Inferior parietal cortex (tissue), 1 donor: ENCODE measurements at regions not wholly inside any gene's neighbourhood (a gene's known extent, or its start where the extent isn't known, plus 50 kb on each side); places are given as distances from the start of the nearest gene placed in this dataset.
A peak's percentile ranks its signal among the peaks of the same experiment; 100 is the strongest.
"Not testable (repeated sequence)": the region's sequence is repeated elsewhere in the genome, so short reads cannot be mapped to it uniquely, and the experiment has no call there.

ENCODE experiments used
- DNase-seq: peaks from one replicate; pipeline ENCODE4 v3.0.0-alpha.2; 2016; ENCODE audit errors: extremely low spot score

DNA sequence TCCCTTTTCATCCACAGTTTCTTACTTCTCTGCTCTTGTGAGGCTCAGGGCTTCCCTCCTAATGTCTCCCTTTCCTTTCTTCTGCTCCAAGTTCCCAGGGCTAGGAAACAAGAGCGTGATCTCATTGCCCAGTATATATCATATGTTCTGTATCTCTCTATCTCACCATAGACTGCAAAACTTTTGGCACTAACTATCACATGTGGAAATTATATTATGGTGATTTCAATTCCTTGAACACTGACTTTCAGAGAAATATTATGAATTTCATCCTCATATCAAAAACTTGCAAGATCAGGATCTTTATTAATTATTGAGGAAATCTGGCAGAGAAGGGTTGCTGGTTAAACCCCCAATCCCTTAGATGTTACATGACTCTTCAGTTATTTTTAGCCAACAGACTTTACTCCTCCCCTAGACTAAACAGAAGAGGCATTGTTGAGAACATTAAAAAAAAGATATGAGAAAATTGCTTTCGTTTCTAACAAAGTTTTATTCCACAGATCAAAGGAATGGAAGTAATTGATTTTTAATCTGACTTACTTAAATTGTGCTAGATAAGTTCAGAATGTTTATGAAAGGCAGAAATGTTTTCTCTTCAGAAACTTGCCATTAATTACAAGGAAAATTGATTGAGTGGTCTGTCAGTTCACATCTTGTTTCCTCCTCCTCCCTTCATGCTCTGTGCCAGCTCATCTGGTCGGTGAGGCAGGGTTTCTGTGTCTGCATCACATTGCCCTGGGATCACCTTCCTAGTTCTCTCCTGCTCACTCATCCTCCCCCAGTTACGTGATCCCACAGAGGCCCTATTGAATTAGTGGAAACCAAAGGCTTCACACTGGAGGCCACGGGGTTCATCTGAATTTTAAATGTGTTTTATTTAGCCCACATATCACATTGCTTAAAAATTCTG, 378.5 kb downstream of the LMO7 start:
- DNase-seq = peak; percentile 20

DNA sequence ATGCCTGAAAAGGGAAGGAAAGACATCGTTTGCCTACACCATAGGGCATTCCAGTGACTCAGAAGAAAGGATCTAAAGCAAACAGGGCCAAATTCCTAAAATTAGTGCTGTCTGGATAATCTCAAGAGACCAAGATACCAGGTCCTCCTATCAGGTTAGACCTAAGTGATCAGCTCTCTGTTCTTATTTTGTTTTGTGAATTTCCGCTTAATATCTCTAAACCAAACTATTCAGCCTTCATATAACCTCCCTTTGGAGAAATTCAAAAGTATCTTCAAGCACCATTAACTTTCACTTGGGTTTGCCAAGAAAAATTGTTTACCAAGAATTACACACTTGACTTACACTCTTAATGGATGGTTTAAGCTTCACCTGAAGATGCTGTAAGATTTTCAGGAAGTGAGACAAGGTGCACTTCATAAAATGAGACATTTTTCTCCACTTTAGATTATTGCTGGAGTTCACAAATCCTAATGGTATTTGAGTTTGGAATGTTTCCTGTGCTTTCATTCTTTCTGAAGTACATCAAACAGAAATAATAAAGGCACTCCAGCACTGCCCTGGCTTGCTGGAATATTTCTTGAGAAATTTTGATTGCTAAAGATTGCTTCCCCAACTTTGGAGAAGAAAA, 376.1 kb downstream of the LMO7 start:
- no peak for DNase-seq

DNA sequence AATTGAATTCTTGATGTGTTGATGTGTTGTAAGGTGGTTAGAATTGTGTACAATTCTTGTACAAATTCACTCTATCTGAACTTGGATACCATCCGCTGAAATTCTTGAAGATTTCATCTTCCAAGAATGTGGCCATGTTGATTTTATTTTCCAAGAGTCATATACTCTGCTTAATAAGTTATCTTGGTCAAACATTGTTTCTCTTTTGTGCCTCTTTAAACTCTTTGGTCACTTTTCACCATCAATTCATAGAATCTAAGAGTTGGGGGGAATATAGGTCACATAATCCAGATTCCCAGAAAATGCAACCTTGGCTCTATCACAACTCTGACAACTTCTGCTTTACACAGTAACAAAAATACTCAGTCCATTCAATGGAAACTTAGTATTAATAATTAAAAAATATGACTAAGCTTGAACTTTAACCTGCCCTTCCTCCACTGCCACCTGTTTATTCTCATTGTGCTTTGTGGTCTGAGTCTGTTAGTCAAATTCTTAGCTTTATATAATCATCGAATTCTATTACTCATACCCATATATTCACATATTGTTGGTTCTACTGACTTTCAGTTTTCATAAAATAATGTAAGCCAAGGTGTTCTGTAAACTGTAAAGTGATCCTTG, 373.2 kb downstream of the LMO7 start:
- DNase-seq = no peak

DNA sequence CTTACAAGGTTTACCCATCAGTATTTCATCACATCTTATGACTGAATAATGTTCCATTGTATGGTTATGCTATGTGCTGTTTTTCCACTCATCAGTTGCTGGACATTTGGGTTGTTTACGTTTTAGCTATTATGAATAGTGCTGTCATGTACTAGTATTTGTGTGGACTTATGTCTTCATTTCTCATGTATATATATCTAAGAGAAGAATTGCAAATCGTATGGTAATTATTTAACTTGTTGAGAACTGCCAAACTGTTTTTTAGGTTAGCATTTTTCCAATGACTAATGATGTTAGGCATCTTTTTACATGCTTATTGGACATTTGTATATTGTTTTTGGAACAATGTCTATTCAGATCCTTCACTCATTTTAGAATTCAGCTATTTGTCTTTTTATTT, 368.3 kb downstream of the LMO7 start:
- no peak for DNase-seq

DNA sequence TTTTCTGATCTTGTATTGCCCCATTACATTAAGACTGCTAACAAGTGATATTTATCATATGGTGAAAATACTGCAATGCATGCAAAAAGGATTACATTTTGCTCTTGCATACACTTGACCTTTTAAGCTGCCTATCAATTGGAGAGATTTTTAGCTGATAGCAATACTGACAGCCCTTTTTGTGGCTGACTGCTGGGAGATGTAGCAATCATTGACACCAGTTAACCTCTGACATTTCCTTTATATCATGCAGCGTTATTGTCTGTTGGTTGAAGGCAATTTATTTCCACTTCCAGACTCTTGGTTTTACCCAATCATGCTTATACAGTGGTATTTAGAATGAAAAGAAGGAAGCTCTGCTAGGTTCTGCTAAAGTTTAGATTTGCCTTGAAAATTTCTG, 364.0 kb downstream of the LMO7 start:
- no peak for DNase-seq

DNA sequence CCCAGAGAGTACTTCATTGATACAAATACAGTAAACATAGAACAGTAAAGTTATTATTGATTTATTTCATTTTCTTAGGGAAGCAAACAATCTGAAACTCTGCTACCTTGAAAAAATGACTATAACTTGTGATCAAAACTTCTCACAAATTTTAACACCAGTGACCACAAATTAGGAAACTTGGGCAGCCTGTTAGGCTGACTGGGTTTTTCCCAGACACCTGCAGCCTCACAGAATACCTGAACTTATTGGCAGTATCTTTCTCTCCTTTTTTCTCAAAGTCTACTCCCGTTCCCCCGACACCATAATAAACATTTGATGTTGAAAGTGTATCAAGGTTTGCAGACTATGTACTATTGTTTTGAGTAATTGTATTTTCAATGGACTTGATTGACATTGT, 360.5 kb downstream of the LMO7 start:
- DNase-seq = no peak

DNA sequence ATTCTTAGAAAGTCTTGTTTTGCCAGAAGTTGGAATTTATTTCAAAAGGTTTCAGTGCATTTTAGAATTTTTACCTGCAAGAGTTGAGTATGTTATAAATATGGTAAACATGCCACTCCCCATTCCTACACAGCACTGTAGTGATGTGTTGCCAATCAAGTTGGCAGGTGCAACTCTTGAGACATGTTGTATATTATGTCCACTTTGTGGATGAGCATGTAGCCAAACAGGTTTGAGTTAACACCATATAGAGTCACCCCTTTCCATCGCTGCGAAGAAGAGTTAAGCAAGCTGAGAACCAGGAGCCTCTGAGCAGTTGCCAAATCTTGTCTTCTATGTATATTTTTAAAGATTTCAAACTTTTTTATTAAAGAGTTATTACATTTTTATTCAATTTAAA, 359.8 kb downstream of the LMO7 start:
- no peak for DNase-seq

DNA sequence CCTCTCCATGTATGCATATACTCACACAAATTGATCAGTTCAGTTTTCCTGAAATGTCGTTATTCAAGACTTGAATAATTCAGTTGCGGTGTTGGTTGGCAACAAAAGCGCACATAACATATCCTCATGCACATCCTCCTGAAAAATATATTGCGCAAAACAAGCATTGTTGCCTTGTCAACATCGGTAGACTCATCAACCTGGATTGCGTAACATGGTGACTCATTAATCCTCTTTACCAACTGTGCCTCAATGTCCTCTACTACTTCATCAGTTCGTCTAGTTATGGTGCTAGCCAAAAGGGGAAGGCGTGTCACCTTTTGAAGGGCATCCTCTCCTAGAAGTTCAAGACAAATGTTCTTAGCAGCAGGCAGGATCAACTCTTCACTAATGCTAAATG, 357.7 kb downstream of the LMO7 start:
- no peak for DNase-seq

DNA sequence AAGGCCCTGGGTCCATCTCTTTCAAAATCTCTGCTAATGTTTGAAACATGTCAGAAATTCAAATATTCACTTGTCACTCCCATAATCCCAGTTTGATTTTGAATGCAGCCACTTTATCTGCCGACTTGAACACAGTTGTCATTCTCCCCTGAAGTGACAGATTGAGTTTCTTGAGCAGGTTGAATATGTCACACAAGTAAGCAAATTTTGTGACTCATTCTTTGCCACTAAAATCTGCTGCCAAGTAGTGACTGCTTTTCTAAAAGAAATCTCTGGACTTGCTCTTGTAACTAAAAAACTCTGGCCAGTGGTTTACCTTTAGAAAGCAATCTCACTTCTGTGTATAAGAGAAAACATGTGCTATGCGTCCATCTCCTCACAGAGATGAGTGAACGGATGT, 357.1 kb downstream of the LMO7 start:
- DNase-seq = no peak

DNA sequence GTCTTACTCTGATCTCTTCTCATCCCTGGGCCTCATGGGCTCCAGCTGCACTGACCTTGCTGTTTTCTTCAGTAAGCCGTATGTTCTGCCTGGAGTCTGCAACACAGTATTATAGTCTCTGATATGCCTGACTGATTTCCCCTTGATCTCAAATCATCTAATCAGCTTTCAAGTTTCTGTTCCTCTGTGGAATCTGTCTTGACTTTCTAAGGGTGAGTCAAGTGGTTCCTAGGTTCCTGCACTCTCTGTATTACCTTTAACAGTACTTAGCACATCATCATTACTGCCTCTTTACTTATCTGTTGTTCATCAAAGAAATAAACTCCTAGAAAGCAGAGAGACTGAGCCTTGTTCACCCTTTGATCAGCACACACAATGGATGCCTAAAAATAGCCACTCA, 350.7 kb downstream of the LMO7 start:
- DNase-seq = no peak

DNA sequence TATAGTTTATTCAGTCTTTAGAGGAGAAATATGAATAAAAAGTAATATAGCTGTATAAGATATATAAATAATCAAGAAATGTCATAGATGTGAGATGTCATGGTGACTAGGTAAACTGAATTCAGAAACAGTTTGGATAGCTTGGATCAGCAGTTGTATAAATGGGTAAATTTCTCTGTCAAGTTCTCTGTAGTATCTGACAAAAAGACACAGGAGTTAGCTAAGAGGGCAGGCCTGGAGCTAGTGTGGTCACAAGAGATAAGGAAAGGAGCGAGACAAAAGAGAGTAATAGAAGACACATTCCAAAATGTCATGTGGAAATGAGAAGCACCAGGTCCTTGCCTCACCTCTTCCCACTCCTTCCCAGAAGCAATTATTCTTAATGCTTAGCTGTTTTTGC, 349.0 kb downstream of the LMO7 start:
- DNase-seq = no peak

DNA sequence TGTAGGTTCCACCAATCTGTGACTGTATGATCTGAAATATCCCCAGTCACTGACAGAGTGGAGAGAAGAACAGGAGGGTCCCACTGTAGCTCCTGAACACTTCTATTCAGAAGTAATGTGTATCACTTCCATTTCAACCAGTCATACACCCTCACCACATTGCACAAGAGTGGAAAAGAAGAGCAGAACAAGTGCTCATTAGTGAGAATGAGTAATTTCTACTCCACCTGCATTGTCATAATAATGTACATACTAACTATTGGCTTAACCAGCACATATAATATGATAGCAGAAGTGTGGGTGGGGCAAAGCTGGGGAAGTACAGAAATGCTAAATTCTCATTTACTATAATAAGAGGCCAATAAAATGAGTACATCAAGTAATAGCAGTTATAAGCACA, 342.7 kb downstream of the LMO7 start:
- DNase-seq = no peak

DNA sequence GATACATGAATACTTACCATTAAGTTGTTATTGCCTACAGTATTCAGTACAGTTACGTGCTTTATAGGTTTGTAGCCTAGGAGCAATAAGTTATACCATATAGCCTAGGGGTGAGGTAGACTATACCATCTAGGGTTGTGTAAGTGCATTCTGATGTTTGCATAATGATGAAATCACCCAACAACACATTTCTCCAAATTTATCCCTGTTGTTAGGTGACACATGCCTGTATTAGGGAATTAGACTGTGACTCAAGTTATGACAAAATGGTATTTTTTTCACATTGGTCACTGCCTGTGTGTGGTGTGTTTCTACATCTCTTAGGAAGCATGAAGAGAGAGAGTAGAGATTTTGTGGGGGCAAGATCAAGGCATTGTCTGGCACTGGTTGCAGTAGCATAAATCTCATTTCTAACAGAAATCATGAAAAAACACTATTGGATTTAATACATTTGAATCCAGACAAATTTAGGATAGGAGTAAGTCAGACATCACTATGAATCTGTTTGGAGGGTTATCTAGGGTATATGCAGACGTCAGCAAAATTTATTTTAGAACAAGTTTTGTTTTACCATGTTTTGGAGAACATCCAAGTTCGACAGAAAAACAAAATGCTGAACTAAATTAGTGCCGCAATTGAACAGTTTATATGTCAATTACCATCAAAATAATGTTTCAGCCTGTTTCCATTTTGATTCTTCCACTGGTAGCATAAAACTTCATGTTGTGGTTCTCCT, 332.1 kb downstream of the LMO7 start:
- DNase-seq = no peak

DNA sequence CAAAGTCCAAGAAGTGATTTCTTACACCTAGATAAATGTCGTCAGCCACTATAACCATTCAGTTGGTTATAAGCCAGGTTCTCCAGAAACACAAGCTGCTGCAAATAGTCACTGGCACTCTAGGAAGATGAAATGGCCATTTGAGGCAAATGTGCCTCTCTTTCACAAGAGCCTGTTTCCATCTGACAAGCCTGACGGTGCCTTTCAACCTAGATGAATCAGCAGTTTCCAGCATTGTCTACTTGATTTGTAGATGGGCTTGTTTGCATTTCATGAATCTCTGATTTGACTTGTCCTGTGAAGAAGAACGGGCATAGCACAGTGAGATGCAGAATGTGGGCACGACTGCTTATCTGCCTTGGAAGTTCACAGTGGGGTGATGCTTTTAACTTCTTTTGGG, 327.2 kb downstream of the LMO7 start:
- DNase-seq = peak; percentile 9

DNA sequence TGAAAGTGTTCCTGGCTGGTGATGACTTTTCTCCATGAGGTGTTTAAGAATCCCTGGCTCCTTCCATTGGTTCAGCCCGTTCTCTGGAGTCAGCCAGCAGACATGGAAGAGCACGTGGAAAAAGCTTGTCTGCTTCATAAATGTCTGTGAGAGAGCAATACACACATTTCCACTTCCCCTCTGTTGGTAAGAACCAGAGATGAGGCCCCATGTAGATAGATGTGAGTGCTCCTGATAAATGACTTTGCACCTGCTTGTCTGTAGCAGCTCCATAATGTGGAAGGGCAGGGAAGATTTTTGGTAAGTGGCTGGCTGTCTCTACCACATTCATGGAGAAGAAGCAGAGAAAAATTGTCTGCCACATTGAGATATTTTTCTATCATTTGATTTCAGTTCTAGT, 325.8 kb downstream of the LMO7 start:
- DNase-seq = no peak

DNA sequence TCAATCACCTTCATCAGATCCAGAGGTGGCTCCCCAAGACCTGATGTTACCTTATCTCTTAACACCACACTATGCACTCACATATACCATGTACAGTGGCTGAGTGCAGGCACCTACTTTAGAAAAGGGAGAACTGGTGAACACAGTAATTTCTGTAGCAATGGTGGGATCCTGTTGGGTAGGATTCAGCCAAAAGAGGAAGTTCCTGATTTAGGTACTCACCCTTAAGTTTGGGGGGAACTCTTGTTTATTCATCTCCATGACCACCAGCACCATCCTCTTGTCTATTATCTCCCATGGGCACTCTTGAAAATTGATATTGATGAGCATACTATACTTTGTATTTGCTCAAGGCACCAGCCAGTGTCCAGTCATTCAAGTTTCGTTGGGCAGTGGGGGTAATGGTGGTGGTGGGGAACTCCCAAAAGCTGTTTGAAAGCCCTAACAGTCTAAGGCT, 324.4 kb downstream of the LMO7 start:
- no peak for DNase-seq

DNA sequence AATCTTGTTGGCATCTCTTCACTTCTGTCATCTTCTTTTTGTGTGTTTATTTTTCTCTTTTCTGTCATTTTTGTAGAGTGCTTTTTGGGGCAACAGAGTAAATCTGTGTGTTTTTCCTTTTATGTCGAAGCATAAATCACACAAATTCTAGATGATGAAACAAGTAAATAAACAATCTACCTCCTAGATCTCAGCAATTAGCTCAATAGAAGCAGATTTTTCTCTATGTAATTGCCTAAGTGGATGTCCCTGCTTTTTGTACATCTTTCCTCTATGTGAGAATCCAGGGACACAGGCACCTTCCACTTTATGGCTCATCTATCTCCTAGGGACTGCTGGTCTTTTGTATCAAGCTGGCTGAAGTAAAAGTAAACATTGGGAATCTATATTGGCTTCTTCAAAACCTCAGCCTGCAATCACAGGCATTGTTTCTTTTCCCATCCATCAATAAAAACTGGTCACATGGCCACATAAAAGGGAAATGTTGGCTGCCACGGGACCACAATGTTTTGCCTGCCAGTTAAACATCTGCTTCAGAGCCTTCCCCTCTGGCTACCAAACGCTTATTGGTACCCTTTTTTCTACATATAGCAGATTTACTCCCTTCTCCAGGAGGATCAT, 323.8 kb downstream of the LMO7 start:
- no peak for DNase-seq

DNA sequence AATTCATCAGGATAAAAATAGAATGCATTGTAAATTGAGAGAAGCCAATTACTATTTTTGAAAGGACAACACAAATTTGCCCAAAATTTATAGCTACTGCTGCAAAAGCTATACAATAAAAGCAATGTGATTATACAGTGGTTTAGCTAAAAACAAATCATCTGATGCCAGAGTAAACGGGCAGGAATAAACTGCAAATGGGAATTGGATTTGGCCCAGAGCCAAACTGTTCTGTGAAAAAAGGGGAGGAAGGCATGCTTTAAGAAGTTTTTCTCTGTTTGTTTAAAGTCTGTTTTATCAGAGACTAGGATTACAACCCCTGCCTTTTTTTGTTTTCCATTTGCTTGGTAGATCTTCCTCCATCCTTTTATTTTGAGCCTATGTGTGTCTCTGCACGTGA, 317.5 kb downstream of the LMO7 start:
- DNase-seq = not testable (repeated sequence)

DNA sequence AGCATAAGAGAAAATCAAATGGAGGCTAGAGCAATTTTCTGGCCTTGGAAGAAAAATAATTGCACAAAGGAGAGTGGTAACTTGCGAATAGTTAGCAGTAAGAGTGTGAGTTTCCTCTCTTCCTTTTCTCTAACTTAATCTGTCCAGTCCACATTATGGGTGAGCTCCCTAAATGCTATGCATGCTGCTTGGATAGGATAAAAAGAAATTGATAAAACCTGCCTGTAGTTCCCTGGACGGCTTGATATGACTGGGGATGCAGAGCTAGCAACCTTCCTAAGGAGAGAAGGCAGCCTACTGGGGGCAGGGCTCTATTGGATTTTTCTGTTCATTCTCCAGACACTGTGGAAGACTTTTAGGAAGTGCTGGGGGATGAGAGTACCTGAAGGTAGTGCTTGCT, 311.3 kb downstream of the LMO7 start:
- no peak for DNase-seq

DNA sequence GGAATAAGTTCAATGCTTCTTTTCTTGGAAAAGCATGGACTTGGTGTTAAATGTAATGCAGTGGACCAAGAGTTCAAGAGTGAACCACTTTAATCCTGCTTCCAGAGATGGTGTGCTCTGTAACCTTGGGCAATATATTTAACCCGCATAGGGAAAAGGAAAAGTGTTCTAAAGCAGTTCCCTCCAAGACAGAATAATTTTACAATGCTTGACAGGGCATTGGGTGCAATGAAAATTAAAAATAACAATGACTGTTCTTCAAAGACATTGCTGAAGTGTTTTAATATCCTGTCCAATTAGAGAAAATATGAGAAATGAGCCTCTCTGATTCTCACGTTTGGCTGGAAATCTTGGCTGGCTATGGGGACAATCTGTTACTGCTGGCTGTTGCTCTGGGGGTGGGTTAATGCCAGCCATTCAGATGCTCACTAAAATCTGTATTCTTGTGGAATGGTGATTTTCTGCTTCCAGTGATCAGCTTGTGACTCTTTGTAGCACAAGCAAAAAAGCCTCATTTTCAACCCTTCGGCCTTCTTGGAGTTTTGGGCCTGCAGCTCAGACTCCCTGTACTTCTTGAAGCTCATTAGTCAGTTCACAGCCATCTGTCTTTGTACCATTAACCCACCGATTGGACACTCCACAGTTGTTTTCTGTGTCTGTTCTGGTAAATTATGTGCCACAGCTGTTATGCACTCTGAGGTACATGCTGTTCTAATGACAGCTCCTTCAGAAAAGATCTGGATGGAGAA, 310.6 kb downstream of the LMO7 start:
- DNase-seq = peak; percentile 38
